PC-3 (cell line): ENCODE measurements at regions not wholly inside any gene's neighbourhood (a gene's known extent, or its start where the extent isn't known, plus 50 kb on each side); places are given as distances from the start of the nearest gene placed in this dataset.
A peak's percentile ranks its signal among the peaks of the same experiment; 100 is the strongest.

ENCODE experiments used
- ATAC-seq: fragments of 200-7000 bp; cut with Tn5 transposase; 2 replicates; pipeline ENCODE4 v1.9.1; 2020; ENCODE audit warnings: mild to moderate bottlenecking, moderate library complexity
- BruUV-seq: library from RNA; stranded (reverse); fragments of 400-500 nt; replicated peaks from 2 replicates; lab custom pipeline; 2021; lab: Mats Ljungman, UMichigan
- CTCF ChIA-PET: fragments of 300-600 bp; sonication (Branson Sonifier 250); formaldehyde crosslinking; loops from one replicate; lab custom pipeline; 2022; ENCODE audit warnings: antibody characterized with exemption; lab: Charles Lee
- POLR2A ChIA-PET: fragments of 300-600 bp; sonication (Branson Sonifier 250); formaldehyde crosslinking; loops from one replicate; lab custom pipeline; 2022; ENCODE audit warnings: antibody characterized with exemption; ENCODE audit not compliant: unreplicated experiment; lab: Charles Lee
- DNase-seq: peaks from one replicate; pipeline ENCODE4 v3.0.0-alpha.2; 2015
- H2AFZ ChIP-seq: fragments of 300-600 bp; sonication (generic); 2 replicates; pipeline ENCODE4 v1.6.0; 2016; ENCODE audit warnings: antibody characterized with exemption, low read length
- H3F3A ChIP-seq: fragments of 300-600 bp; sonication (generic); one replicate; pipeline ENCODE4 v1.6.0; 2017; ENCODE audit warnings: antibody characterized with exemption, low read length, control low read depth, mild to moderate bottlenecking; ENCODE audit not compliant: unreplicated experiment
- H3K27ac ChIP-seq: fragments of 300-600 bp; sonication (generic); 2 replicates; pipeline ENCODE4 v1.5.1; 2016; ENCODE audit warnings: mild to moderate bottlenecking, low read length
- H3K27me3 ChIP-seq: fragments of 300-600 bp; sonication (generic); 2 replicates; pipeline ENCODE4 v1.6.1; 2016; ENCODE audit warnings: low read length, mixed read lengths
- H3K36me3 ChIP-seq: fragments of 300-600 bp; sonication (generic); 2 replicates; pipeline ENCODE4 v1.6.1; 2016; ENCODE audit warnings: low read depth, mixed run types, low read length, mixed read lengths
- H3K4me1 ChIP-seq: fragments of 300-600 bp; sonication (generic); 2 replicates; pipeline ENCODE4 v1.5.1; 2016; ENCODE audit warnings: low read length; ENCODE audit not compliant: insufficient read depth
- H3K4me2 ChIP-seq: fragments of 300-600 bp; sonication (generic); 2 replicates; pipeline ENCODE4 v1.6.0; 2016; ENCODE audit warnings: low read length
- H3K4me3 ChIP-seq: fragments of 300-600 bp; sonication (generic); 2 replicates; pipeline ENCODE4 v1.5.1; 2016; ENCODE audit warnings: mild to moderate bottlenecking, low read length, mixed read lengths
- H3K79me2 ChIP-seq: fragments of 300-600 bp; sonication (generic); 2 replicates; pipeline ENCODE4 v1.6.1; 2017; ENCODE audit warnings: low read length, mixed read lengths
- H3K9ac ChIP-seq: fragments of 300-600 bp; sonication (generic); 2 replicates; pipeline ENCODE4 v1.6.0; 2016; ENCODE audit warnings: mild to moderate bottlenecking, low read length
- H3K9me2 ChIP-seq: fragments of 300-600 bp; sonication (generic); replicated peaks from 2 replicates; pipeline ENCODE4 v1.6.1; 2016; ENCODE audit warnings: mixed run types, low read length, mixed read lengths
- H3K9me3 ChIP-seq: fragments of 300-600 bp; sonication (generic); 2 replicates; pipeline ENCODE4 v1.6.1; 2016; ENCODE audit warnings: low read length, mixed read lengths
- H4K20me1 ChIP-seq: fragments of 300-600 bp; sonication (generic); 2 replicates; pipeline ENCODE4 v1.6.1; 2016; ENCODE audit warnings: low read length, mixed read lengths
- CTCF ChIP-seq: fragments of 300-600 bp; sonication (generic); conservative IDR thresholded peaks from 2 replicates; pipeline ENCODE4 v1.5.1; 2017; ENCODE audit warnings: antibody characterized with exemption, low read depth, mild to moderate bottlenecking, low read length
- EZH2 ChIP-seq: fragments of 300-600 bp; sonication (generic); IDR thresholded peaks from one replicate; pipeline ENCODE4 v1.6.1; 2017; ENCODE audit warnings: antibody characterized with exemption, mild to moderate bottlenecking, low read length; ENCODE audit not compliant: unreplicated experiment
- EZH2phosphoT487 ChIP-seq: fragments of 300-600 bp; sonication (generic); IDR thresholded peaks from 2 replicates; pipeline ENCODE4 v1.6.1; 2018; ENCODE audit warnings: mild to moderate bottlenecking, antibody characterized with exemption, low read length, borderline replicate concordance
- intact Hi-C: fragments of 100-400 bp; cut with micrococcal nuclease; formaldehyde crosslinking; loops from 2 replicates; pipeline ENCODE4 v1.9.0; 2023

GRCh38 chr12:111270774-111271173, 98.1 kb downstream of the PHETA1 start:
- POLR2A ChIA-PET: interaction anchor here (0.6 kb wide), 1 partner anchor 92 kb away, joined by 3 read pairs; no protein-coding TSS in a partner anchor
- BruUV-seq: no TSS peak
- TF ChIP-seq EZH2 (no peak), CTCF (no peak), EZH2phosphoT487 (no peak)
- Histone ChIP-seq H3K79me2 (no peaks in the 10 kb centered on the region), H3K4me1 (no peaks in the 10 kb centered on the region), H2AFZ (no peak overlapping the region), H3K9me2 (no peaks in the 10 kb centered on the region), H3K27me3 (0 out of 2 replicates have a peak, but pooled peaks cover 5% of the 10 kb centered on the region), H3K27ac (no peak overlapping the region), H3K4me3 (no peak overlapping the region), H3F3A (no peaks in the 10 kb centered on the region), H3K4me2 (no peak overlapping the region), H4K20me1 (no peaks in the 10 kb centered on the region), H3K9ac (no peak overlapping the region), H3K36me3 (no peaks in the 10 kb centered on the region), H3K9me3 (no peaks in the 10 kb centered on the region)
- no peak for ATAC-seq
- CTCF ChIA-PET: no interaction called here
- DNase-seq: peak; percentile 41
- intact Hi-C loops: loop anchor here (5.0 kb wide), 1 partner anchor 42 kb away; no protein-coding TSS in a partner anchor

- Histone ChIP-seq H2AFZ (no peak overlapping the region), H3K9me3 (no peaks in the 10 kb centered on the region), H3F3A (no peaks in the 10 kb centered on the region), H3K27ac (no peak overlapping the region), H3K79me2 (no peaks in the 10 kb centered on the region), H3K4me1 (no peaks in the 10 kb centered on the region), H3K9me2 (no peaks in the 10 kb centered on the region), H3K9ac (no peak overlapping the region), H3K4me3 (no peak overlapping the region), H3K36me3 (no peaks in the 10 kb centered on the region), H4K20me1 (no peaks in the 10 kb centered on the region), H3K4me2 (no peak overlapping the region), H3K27me3 (0 out of 2 replicates have a peak, but pooled peaks cover 5% of the 10 kb centered on the region)
- no peak for ATAC-seq
- no TSS peak for BruUV-seq
- intact Hi-C loops: loop anchor here (5.0 kb wide), 1 partner anchor 42 kb away; no protein-coding TSS in a partner anchor
- no peak for TF ChIP-seq CTCF
- TF ChIP-seq EZH2phosphoT487: no peak
- no peak for TF ChIP-seq EZH2
- no peak for DNase-seq
- CTCF ChIA-PET: no interaction called here
- POLR2A ChIA-PET: no interaction called here
Measured at GRCh38 chr12:111270239-111270638, 98.7 kb downstream of the PHETA1 start.

- H3K9me3 ChIP-seq: no peaks in the 10 kb centered on the region
- H3K36me3 ChIP-seq: no peaks in the 10 kb centered on the region
- no peaks in the 10 kb centered on the region for H3K9me2 ChIP-seq
- no peaks in the 10 kb centered on the region for H3K79me2 ChIP-seq
- H3K4me2 ChIP-seq: no peak overlapping the region
- no peak for DNase-seq
- H3K4me3 ChIP-seq: no peak overlapping the region
- no peak overlapping the region for H2AFZ ChIP-seq
- no peak overlapping the region for H3K9ac ChIP-seq
- H3K4me1 ChIP-seq: no peaks in the 10 kb centered on the region
- no peak for TF ChIP-seq CTCF
- TF ChIP-seq EZH2phosphoT487: no peak
- no peak for TF ChIP-seq EZH2
- ChIA-PET CTCF (no interaction called here), POLR2A (no interaction called here)
- no TSS peak for BruUV-seq
- no peak overlapping the region for H3K27ac ChIP-seq
- H3F3A ChIP-seq: no peaks in the 10 kb centered on the region
- intact Hi-C loops: loop anchor here (5.0 kb wide), 1 partner anchor 43 kb away; no protein-coding TSS in a partner anchor
- H4K20me1 ChIP-seq: no peaks in the 10 kb centered on the region
- ATAC-seq: no peak
- H3K27me3 ChIP-seq: 0 out of 2 replicates have a peak, but pooled peaks cover 5% of the 10 kb centered on the region
Measured at GRCh38 chr12:111269718-111270117, 99.2 kb downstream of the PHETA1 start.
